Duodenal mucosa (tissue), 2 donors: ENCODE measurements at regions not wholly inside any gene's neighbourhood (a gene's known extent, or its start where the extent isn't known, plus 50 kb on each side); places are given as distances from the start of the nearest gene placed in this dataset.
"Not testable (repeated sequence)": the region's sequence is repeated elsewhere in the genome, so short reads cannot be mapped to it uniquely, and the experiment has no call there.

ENCODE experiments used
- H3K27ac ChIP-seq: one replicate; pipeline ENCODE4 v1.7.0; 2013; ENCODE audit warnings: low read depth, low read length
- H3K27me3 ChIP-seq, 2 donors: one replicate each; pipeline ENCODE4 v1.7.0; 2013; ENCODE audit warnings: low read length in 2 of 2, control low read depth in 1 of 2; ENCODE audit not compliant: insufficient read depth in 2 of 2, control insufficient read depth in 1 of 2
- H3K36me3 ChIP-seq, 2 donors: one replicate each; pipeline ENCODE4 v1.7.0; 2013; ENCODE audit warnings: low read length in 2 of 2, control low read depth in 1 of 2; ENCODE audit not compliant: insufficient read depth in 2 of 2, control insufficient read depth in 1 of 2
- H3K4me1 ChIP-seq, 2 donors: one replicate each; pipeline ENCODE4 v1.7.0; 2013; ENCODE audit warnings: low read length in 2 of 2, control low read depth in 1 of 2; ENCODE audit not compliant: insufficient read depth in 2 of 2, control insufficient read depth in 1 of 2
- H3K4me3 ChIP-seq, 2 donors: one replicate each; pipeline ENCODE4 v1.7.0; 2013; ENCODE audit warnings: low read length in 2 of 2, low read depth in 1 of 2
- H3K9ac ChIP-seq, 2 donors: one replicate each; pipeline ENCODE4 v1.7.0; 2013; ENCODE audit warnings: low read length in 2 of 2, low read depth in 1 of 2
- H3K9me3 ChIP-seq, 2 donors: one replicate each; pipeline ENCODE4 v1.7.0; 2013; ENCODE audit warnings: low read length in 2 of 2, control low read depth in 1 of 2; ENCODE audit not compliant: control insufficient read depth in 1 of 2

- H3K4me3 ChIP-seq = no peak overlapping the region
- H3K36me3 ChIP-seq = no peaks in the 10 kb centered on the region
- H3K27ac ChIP-seq = no peak overlapping the region
- H3K9ac ChIP-seq = no peak overlapping the region
- H3K4me1 ChIP-seq = no peaks in the 10 kb centered on the region
- peaks cover 0 to 8% of the 10 kb centered on the region in 2 donors for H3K9me3 ChIP-seq
- no peaks in the 10 kb centered on the region for H3K27me3 ChIP-seq
Measured at GRCh38 chr1:188137221-188137620, 1308.5 kb downstream of the PLA2G4A start.

DNA sequence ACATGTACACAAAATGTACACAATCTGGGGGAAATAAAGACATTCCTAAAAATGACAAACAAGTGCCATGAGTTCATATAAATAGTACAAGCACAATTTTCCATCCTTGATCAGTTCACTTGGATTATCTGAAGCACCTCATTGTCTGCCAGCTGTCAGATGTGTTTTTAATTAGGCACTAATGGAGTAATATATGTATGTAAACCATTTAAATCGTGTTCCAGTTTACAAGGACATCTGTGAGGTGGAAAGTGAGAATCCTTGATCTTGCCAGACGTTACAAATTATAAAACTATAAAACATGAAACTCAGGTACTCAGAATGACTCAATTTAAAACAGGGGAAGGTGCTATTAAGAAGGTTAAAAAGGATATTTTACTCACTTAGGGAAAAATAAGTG lies 1312.2 kb downstream of the PLA2G4A start:
- Histone ChIP-seq H3K4me3 (no peak overlapping the region), H3K36me3 (no peaks in the 10 kb centered on the region), H3K4me1 (no peaks in the 10 kb centered on the region), H3K27ac (no peak overlapping the region), H3K9me3 (no peaks in the 10 kb centered on the region), H3K27me3 (no peaks in the 10 kb centered on the region), H3K9ac (no peak overlapping the region)

GRCh38 chr1:188154196-188154595 lies 1325.4 kb downstream of the PLA2G4A start:
- H3K36me3 ChIP-seq = no peaks in the 10 kb centered on the region
- no peak overlapping the region for H3K27ac ChIP-seq
- no peak overlapping the region for H3K9ac ChIP-seq
- H3K4me1 ChIP-seq = no peaks in the 10 kb centered on the region
- H3K4me3 ChIP-seq = no peak overlapping the region
- H3K27me3 ChIP-seq = no peaks in the 10 kb centered on the region
- peaks cover 0 to 3% of the 10 kb centered on the region in 2 donors for H3K9me3 ChIP-seq

DNA sequence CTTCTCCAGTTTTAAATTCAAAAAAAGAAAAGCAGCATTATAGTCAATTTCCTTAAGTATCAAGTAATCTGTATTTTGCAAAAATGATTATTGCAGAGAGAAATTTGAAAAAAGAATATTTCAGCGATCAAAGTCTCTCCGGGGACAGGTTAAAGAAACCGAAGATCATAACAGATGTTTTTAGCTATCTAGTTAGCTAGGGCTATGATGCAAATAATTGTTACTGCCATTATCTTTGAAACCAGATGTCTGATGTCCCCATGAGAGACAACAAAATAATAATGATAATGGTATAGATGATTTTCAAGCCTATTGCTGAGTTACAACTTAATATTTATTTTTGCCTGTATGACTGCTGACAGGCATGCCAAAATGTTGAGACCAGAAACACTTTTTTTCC lies 1326.0 kb downstream of the PLA2G4A start:
- Histone ChIP-seq H3K36me3 (no peaks in the 10 kb centered on the region), H3K4me1 (no peaks in the 10 kb centered on the region), H3K27me3 (no peaks in the 10 kb centered on the region), H3K27ac (no peak overlapping the region), H3K9me3 (peaks cover 0 to 3% of the 10 kb centered on the region in 2 donors), H3K9ac (no peak overlapping the region), H3K4me3 (no peak overlapping the region)

- no peaks in the 10 kb centered on the region for H3K27me3 ChIP-seq
- H3K9ac ChIP-seq = no peak overlapping the region
- H3K4me1 ChIP-seq = no peaks in the 10 kb centered on the region
- H3K4me3 ChIP-seq = no peak overlapping the region
- H3K9me3 ChIP-seq = peaks cover 0 to 3% of the 10 kb centered on the region in 2 donors
- no peak overlapping the region for H3K27ac ChIP-seq
- H3K36me3 ChIP-seq = no peaks in the 10 kb centered on the region
Measured at GRCh38 chr1:188155261-188155660, 1326.5 kb downstream of the PLA2G4A start.

GRCh38 chr1:188164459-188164858 lies 1335.7 kb downstream of the PLA2G4A start:
- Histone ChIP-seq H3K27me3 (no peaks in the 10 kb centered on the region), H3K27ac (no peak overlapping the region), H3K36me3 (no peaks in the 10 kb centered on the region), H3K9me3 (no peaks in the 10 kb centered on the region), H3K9ac (no peak overlapping the region), H3K4me3 (no peak overlapping the region), H3K4me1 (no peaks in the 10 kb centered on the region)

- Histone ChIP-seq H3K27me3 (no peaks in the 10 kb centered on the region), H3K36me3 (no peaks in the 10 kb centered on the region)
Measured at GRCh38 chr1:188166654-188167053, 1337.9 kb downstream of the PLA2G4A start.

GRCh38 chr1:188169971-188170370 lies 1341.2 kb downstream of the PLA2G4A start:
- Histone ChIP-seq H3K4me3 (no peak overlapping the region), H3K4me1 (no peaks in the 10 kb centered on the region), H3K9me3 (no peaks in the 10 kb centered on the region), H3K36me3 (no peaks in the 10 kb centered on the region), H3K27ac (no peak overlapping the region), H3K9ac (no peak overlapping the region), H3K27me3 (no peaks in the 10 kb centered on the region)

More at GRCh38 chr1:188166654-188167053, 1337.9 kb downstream of the PLA2G4A start:
- H3K4me3 ChIP-seq = no peak overlapping the region
- no peak overlapping the region for H3K9ac ChIP-seq
- no peaks in the 10 kb centered on the region for H3K4me1 ChIP-seq
- H3K9me3 ChIP-seq = no peaks in the 10 kb centered on the region
- no peak overlapping the region for H3K27ac ChIP-seq

DNA sequence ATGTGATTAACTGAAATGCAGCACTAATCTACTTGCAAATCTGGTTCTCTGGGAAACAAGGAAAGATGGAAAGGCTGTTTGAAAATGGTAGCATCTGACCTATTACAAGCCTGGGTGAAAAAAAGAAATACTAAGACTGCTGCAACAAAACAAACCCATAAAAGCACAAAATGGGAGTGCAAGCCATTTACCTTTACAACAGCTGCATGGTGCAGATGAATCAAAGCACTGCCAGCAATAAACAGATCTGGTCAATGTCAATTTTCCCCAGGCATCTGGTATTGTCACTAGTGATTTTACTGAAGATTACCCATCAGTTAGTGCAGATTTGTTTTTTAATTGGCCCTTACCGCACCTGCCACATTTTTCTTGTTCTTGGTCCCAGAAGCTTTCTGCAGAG lies 1341.7 kb downstream of the PLA2G4A start:
- no peak overlapping the region for H3K27ac ChIP-seq
- H3K36me3 ChIP-seq = no peaks in the 10 kb centered on the region
- H3K4me1 ChIP-seq = no peaks in the 10 kb centered on the region
- no peak overlapping the region for H3K4me3 ChIP-seq
- no peaks in the 10 kb centered on the region for H3K27me3 ChIP-seq
- H3K9me3 ChIP-seq = no peaks in the 10 kb centered on the region
- H3K9ac ChIP-seq = no peak overlapping the region

DNA sequence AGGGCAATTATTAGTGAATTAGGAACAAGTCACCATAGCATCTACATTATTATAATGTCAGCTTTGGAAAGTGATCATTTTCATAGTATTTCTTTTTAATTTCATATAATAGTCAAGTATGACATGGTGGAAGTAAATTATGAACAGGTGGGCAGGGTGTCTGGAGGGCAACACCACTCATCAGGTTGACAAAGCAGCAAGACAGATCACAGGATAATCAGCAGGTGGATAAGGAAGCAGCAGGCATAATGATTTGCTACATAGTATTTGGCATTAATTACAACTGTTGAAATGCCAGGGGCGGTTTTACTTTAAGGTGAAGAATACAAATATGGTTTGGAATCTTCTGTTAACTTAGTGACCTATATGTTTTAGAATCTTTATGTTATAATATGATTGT lies 1342.2 kb downstream of the PLA2G4A start:
- no peaks in the 10 kb centered on the region for H3K36me3 ChIP-seq
- H3K9me3 ChIP-seq = no peaks in the 10 kb centered on the region
- no peak overlapping the region for H3K4me3 ChIP-seq

GRCh38 chr1:188182063-188182462 lies 1353.3 kb downstream of the PLA2G4A start:
- not testable (repeated sequence) for H3K4me3 ChIP-seq, H3K9ac ChIP-seq, H3K36me3 ChIP-seq, H3K27me3 ChIP-seq, H3K27ac ChIP-seq, H3K4me1 ChIP-seq
- peaks cover 7 to 16% of the 10 kb centered on the region in 2 donors for H3K9me3 ChIP-seq

More for the DNA sequence above, 1342.2 kb downstream of the PLA2G4A start:
- Histone ChIP-seq H3K4me1 (no peaks in the 10 kb centered on the region), H3K27ac (no peak overlapping the region), H3K27me3 (no peaks in the 10 kb centered on the region), H3K9ac (no peak overlapping the region)
